Mucosa of rectum (tissue), 2 donors: ENCODE measurements at regions not wholly inside any gene's neighbourhood (a gene's known extent, or its start where the extent isn't known, plus 50 kb on each side); places are given as distances from the start of the nearest gene placed in this dataset.

Experiments
- H3K27ac ChIP-seq, 2 donors: one replicate each; pipeline ENCODE4 v1.7.0; 2013; ENCODE audit warnings: inconsistent platforms in 2 of 2, low read depth in 2 of 2, low read length in 2 of 2
- H3K27me3 ChIP-seq, 2 donors: one replicate each; pipeline ENCODE4 v1.7.0; 2013; ENCODE audit warnings: low read length in 2 of 2; ENCODE audit not compliant: control insufficient read depth in 2 of 2, insufficient read depth in 2 of 2
- H3K36me3 ChIP-seq, 2 donors: one replicate each; pipeline ENCODE4 v1.7.0; 2013; ENCODE audit warnings: low read length in 2 of 2; ENCODE audit not compliant: control insufficient read depth in 2 of 2, insufficient read depth in 2 of 2
- H3K4me1 ChIP-seq, 2 donors: one replicate each; pipeline ENCODE4 v1.7.0; 2013; ENCODE audit warnings: low read length in 2 of 2, mild to moderate bottlenecking in 1 of 2; ENCODE audit not compliant: control insufficient read depth in 2 of 2, insufficient read depth in 2 of 2
- H3K4me3 ChIP-seq, 2 donors: one replicate each; pipeline ENCODE4 v1.7.0; 2013; ENCODE audit warnings: low read length in 2 of 2
- H3K9ac ChIP-seq, 2 donors: one replicate each; pipeline ENCODE4 v1.7.0; 2013; ENCODE audit warnings: low read length in 2 of 2, low read depth in 1 of 2, mild to moderate bottlenecking in 1 of 2
- H3K9me3 ChIP-seq, 2 donors: one replicate each; pipeline ENCODE4 v1.7.0; 2013; ENCODE audit warnings: low read length in 2 of 2; ENCODE audit not compliant: control insufficient read depth in 2 of 2
- donor health status: healthy.
- donor health status: Normal muscosa, but diverticular disease.

GRCh38 chrX:134171661-134172587 lies 65.1 kb upstream of the CCDC160 start:
- Histone ChIP-seq H3K36me3 (no peaks in the 10 kb centered on the region), H3K4me3 (peak overlapping the region; percentile 39 to 44), H3K9me3 (no peaks in the 10 kb centered on the region), H3K27ac (no peak overlapping the region), H3K9ac (no peak overlapping the region), H3K4me1 (no peaks in the 10 kb centered on the region), H3K27me3 (peaks cover 11 to 13% of the 10 kb centered on the region in 2 donors)

- H3K4me3 ChIP-seq = peak overlapping the region; percentile 39 to 67
Measured at GRCh38 chrX:134172588-134173259, 64.3 kb upstream of the CCDC160 start.

GRCh38 chrX:134173541-134174272 lies 63.3 kb upstream of the CCDC160 start:
- no peaks in the 10 kb centered on the region for H3K9me3 ChIP-seq
- peaks cover 8 to 13% of the 10 kb centered on the region in 2 donors for H3K27me3 ChIP-seq
- H3K36me3 ChIP-seq = no peaks in the 10 kb centered on the region
- H3K27ac ChIP-seq = no peak overlapping the region
- peak overlapping the region in 1 of 2 donors; percentile 17 for H3K4me3 ChIP-seq
- H3K4me1 ChIP-seq = no peaks in the 10 kb centered on the region
- H3K9ac ChIP-seq = no peak overlapping the region

More at GRCh38 chrX:134172588-134173259, 64.3 kb upstream of the CCDC160 start:
- Histone ChIP-seq H3K27me3 (peaks cover 11 to 13% of the 10 kb centered on the region in 2 donors), H3K4me1 (no peaks in the 10 kb centered on the region), H3K27ac (no peak overlapping the region), H3K9ac (no peak overlapping the region), H3K36me3 (no peaks in the 10 kb centered on the region), H3K9me3 (no peaks in the 10 kb centered on the region)

- Histone ChIP-seq H3K4me3 (no peak overlapping the region), H3K27ac (no peak overlapping the region), H3K9ac (no peak overlapping the region), H3K36me3 (no peaks in the 10 kb centered on the region), H3K9me3 (no peaks in the 10 kb centered on the region), H3K27me3 (peaks cover 8 to 13% of the 10 kb centered on the region in 2 donors), H3K4me1 (no peaks in the 10 kb centered on the region)
Measured at GRCh38 chrX:134174273-134174660, 62.7 kb upstream of the CCDC160 start.

GRCh38 chrX:134174859-134175258 lies 62.1 kb upstream of the CCDC160 start:
- H3K27ac ChIP-seq = no peak overlapping the region
- no peaks in the 10 kb centered on the region for H3K4me1 ChIP-seq
- H3K36me3 ChIP-seq = no peaks in the 10 kb centered on the region

GRCh38 chrX:134177527-134177926 lies 59.5 kb upstream of the CCDC160 start:
- Histone ChIP-seq H3K36me3 (no peaks in the 10 kb centered on the region), H3K4me1 (no peaks in the 10 kb centered on the region), H3K27me3 (peaks cover 11 to 20% of the 10 kb centered on the region in 2 donors), H3K9ac (no peak overlapping the region), H3K27ac (no peak overlapping the region), H3K9me3 (no peaks in the 10 kb centered on the region), H3K4me3 (no peak overlapping the region)

More at GRCh38 chrX:134174859-134175258, 62.1 kb upstream of the CCDC160 start:
- Histone ChIP-seq H3K9me3 (no peaks in the 10 kb centered on the region), H3K27me3 (peaks cover 8 to 18% of the 10 kb centered on the region in 2 donors), H3K9ac (no peak overlapping the region), H3K4me3 (no peak overlapping the region)

GRCh38 chrX:134180601-134181274 lies 56.2 kb upstream of the CCDC160 start:
- Histone ChIP-seq H3K4me3 (no peak overlapping the region), H3K27ac (no peak overlapping the region), H3K36me3 (no peaks in the 10 kb centered on the region), H3K9ac (no peak overlapping the region), H3K4me1 (no peaks in the 10 kb centered on the region), H3K27me3 (peaks cover 3 to 17% of the 10 kb centered on the region in 2 donors), H3K9me3 (no peaks in the 10 kb centered on the region)

- Histone ChIP-seq H3K4me1 (no peaks in the 10 kb centered on the region), H3K36me3 (no peaks in the 10 kb centered on the region), H3K9ac (no peak overlapping the region), H3K4me3 (no peak overlapping the region), H3K9me3 (no peaks in the 10 kb centered on the region), H3K27ac (no peak overlapping the region), H3K27me3 (peaks cover 3 to 14% of the 10 kb centered on the region in 2 donors)
Measured at GRCh38 chrX:134181275-134181660, 55.7 kb upstream of the CCDC160 start.

- H3K4me1 ChIP-seq = no peaks in the 10 kb centered on the region
- peaks cover 3 to 14% of the 10 kb centered on the region in 2 donors for H3K27me3 ChIP-seq
- H3K4me3 ChIP-seq = no peak overlapping the region
- H3K9ac ChIP-seq = no peak overlapping the region
- H3K9me3 ChIP-seq = no peaks in the 10 kb centered on the region
- H3K27ac ChIP-seq = no peak overlapping the region
- no peaks in the 10 kb centered on the region for H3K36me3 ChIP-seq
Measured at GRCh38 chrX:134183665-134184064, 53.3 kb upstream of the CCDC160 start.
